Mesenchymal stem cell (in vitro differentiated cells and primary cell): ENCODE measurements at regions not wholly inside any gene's neighbourhood (a gene's known extent, or its start where the extent isn't known, plus 50 kb on each side); places are given as distances from the start of the nearest gene placed in this dataset.

ENCODE experiments used
- DNase-seq: peaks from one replicate; pipeline ENCODE4 v3.0.0-alpha.2; 2013
- H2AFZ ChIP-seq: one replicate; pipeline ENCODE4 v1.6.1; 2013; ENCODE audit warnings: low read depth, mild to moderate bottlenecking, control low read depth, inconsistent platforms, low read length, moderate library complexity
- H2AK5ac ChIP-seq: 2 replicates; pipeline ENCODE4 v1.6.1; 2013; ENCODE audit warnings: low read length, moderate library complexity, mild to moderate bottlenecking, inconsistent platforms; ENCODE audit not compliant: severe bottlenecking
- H2BK120ac ChIP-seq: one replicate; pipeline ENCODE4 v1.6.1; 2013; ENCODE audit warnings: low read depth, mild to moderate bottlenecking, inconsistent platforms, low read length, moderate library complexity
- H2BK12ac ChIP-seq, 2 experiments: one replicate each; pipeline ENCODE4 v1.6.1; 2013; ENCODE audit warnings: inconsistent platforms in 2 of 2, low read length in 2 of 2, mild to moderate bottlenecking in 2 of 2, moderate library complexity in 2 of 2, control low read depth in 1 of 2
- H2BK15ac ChIP-seq: one replicate; pipeline ENCODE4 v1.6.1; 2013; ENCODE audit warnings: mild to moderate bottlenecking, low read depth, inconsistent platforms; ENCODE audit not compliant: poor library complexity, severe bottlenecking
- H2BK5ac ChIP-seq: 2 replicates; pipeline ENCODE4 v1.6.1; 2013; ENCODE audit warnings: low read depth, mild to moderate bottlenecking, low read length, control low read depth, inconsistent platforms; ENCODE audit not compliant: poor library complexity, severe bottlenecking
- H3K14ac ChIP-seq, 2 experiments: one replicate each; pipeline ENCODE4 v1.6.1; 2013; ENCODE audit warnings: inconsistent platforms in 2 of 2, low read length in 2 of 2, control low read depth in 1 of 2, mild to moderate bottlenecking in 1 of 2, moderate library complexity in 1 of 2
- H3K18ac ChIP-seq, 2 experiments: one replicate each; pipeline ENCODE4 v1.6.1; 2013; ENCODE audit warnings: inconsistent platforms in 2 of 2, low read length in 2 of 2, control low read depth in 1 of 2, low read depth in 1 of 2, mild to moderate bottlenecking in 1 of 2
- H3K23ac ChIP-seq, 2 experiments: one replicate each; pipeline ENCODE4 v1.6.1; 2013; ENCODE audit warnings: inconsistent platforms in 2 of 2, low read length in 2 of 2, mild to moderate bottlenecking in 2 of 2, moderate library complexity in 2 of 2, control low read depth in 1 of 2
- H3K27ac ChIP-seq: 2 replicates; pipeline ENCODE4 v1.5.1; 2013; ENCODE audit warnings: mild to moderate bottlenecking, moderate library complexity, low read length, control low read depth, inconsistent platforms; ENCODE audit not compliant: poor library complexity, severe bottlenecking
- H3K27me3 ChIP-seq, 2 experiments: 2 replicates each; pipeline versions ENCODE4 v1.6.1 to v1.7.0; 2013; ENCODE audit warnings: low read length in 2 of 2, mild to moderate bottlenecking in 2 of 2, moderate library complexity in 2 of 2, control low read depth in 1 of 2, inconsistent platforms in 1 of 2; ENCODE audit not compliant: control insufficient read depth in 1 of 2, insufficient read depth in 1 of 2
- H3K36me3 ChIP-seq, 2 experiments: 2 replicates each; pipeline versions ENCODE4 v1.6.1 to v1.7.0; 2013; ENCODE audit warnings: low read length in 2 of 2, control low read depth in 1 of 2, inconsistent platforms in 1 of 2, low read depth in 1 of 2, mild to moderate bottlenecking in 1 of 2; ENCODE audit not compliant: insufficient read depth in 2 of 2, control insufficient read depth in 1 of 2
- H3K4ac ChIP-seq, 2 experiments: one replicate each; pipeline ENCODE4 v1.6.1; 2013; ENCODE audit warnings: inconsistent platforms in 2 of 2, low read length in 2 of 2, mild to moderate bottlenecking in 2 of 2, moderate library complexity in 2 of 2, control low read depth in 1 of 2, low read depth in 1 of 2
- H3K4me1 ChIP-seq: 2 replicates; pipeline ENCODE4 v1.6.1; 2013; ENCODE audit warnings: low read depth, low read length, control low read depth; ENCODE audit not compliant: control insufficient read depth, insufficient read depth
- H3K4me2 ChIP-seq: 2 replicates; pipeline ENCODE4 v1.6.1; 2013; ENCODE audit warnings: low read length, mild to moderate bottlenecking, inconsistent platforms; ENCODE audit not compliant: poor library complexity, severe bottlenecking
- H3K4me3 ChIP-seq, 2 experiments: 2 replicates each; pipeline versions ENCODE4 v1.5.1 to v1.7.0; 2013; ENCODE audit warnings: low read length in 2 of 2, mild to moderate bottlenecking in 2 of 2, control low read depth in 1 of 2, low read depth in 1 of 2; ENCODE audit not compliant: insufficient read depth in 1 of 2
- H3K79me1 ChIP-seq: replicated peaks from 2 replicates; pipeline ENCODE4 v1.6.1; 2013; ENCODE audit warnings: mild to moderate bottlenecking, control low read depth, low read length, inconsistent platforms; ENCODE audit not compliant: poor library complexity, severe bottlenecking
- H3K9ac ChIP-seq: 2 replicates; pipeline ENCODE4 v1.7.0; 2013; ENCODE audit warnings: mild to moderate bottlenecking, low read length, moderate library complexity
- H3K9me3 ChIP-seq: 2 replicates; pipeline ENCODE4 v1.7.0; 2013; ENCODE audit warnings: mild to moderate bottlenecking, low read length; ENCODE audit not compliant: control insufficient read depth
- H4K8ac ChIP-seq: one replicate; pipeline ENCODE4 v1.6.1; 2013; ENCODE audit warnings: inconsistent platforms, mild to moderate bottlenecking, low read length, moderate library complexity
- H4K91ac ChIP-seq: one replicate; pipeline ENCODE4 v1.6.1; 2013; ENCODE audit warnings: mild to moderate bottlenecking, low read length, inconsistent platforms
- WGBS: methylation state at CpG from one replicate; pipeline ENCODE4 v1.1.7; 2013; ENCODE audit warnings: mixed read lengths; 5-methylcytosine and 5-hydroxymethylcytosine counted together

DNA sequence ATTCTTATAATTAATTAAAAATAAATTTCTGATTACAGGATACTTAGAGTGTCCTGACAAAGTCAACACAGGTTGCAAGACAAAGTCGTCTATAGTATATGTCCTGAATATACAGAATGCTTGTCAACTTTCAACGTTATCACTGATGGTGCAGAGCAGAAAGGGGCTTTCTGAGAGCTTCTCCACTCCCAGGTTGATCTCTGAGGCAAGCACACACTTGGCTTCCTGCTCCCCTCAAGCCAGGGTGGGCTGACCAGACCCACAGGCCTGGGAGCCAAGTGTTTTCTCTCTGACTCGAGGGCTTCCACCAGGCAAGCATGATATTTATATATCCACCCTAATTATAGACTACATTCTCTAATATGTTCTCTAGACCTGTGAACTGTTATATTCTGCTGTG lies 448.9 kb downstream of the SH2D4B start:
- Histone ChIP-seq H2BK5ac (no peak overlapping the region), H2BK15ac (no peak overlapping the region), H2BK120ac (no peak overlapping the region), H3K27ac (no peak overlapping the region), H3K14ac (no peak overlapping the region), H3K36me3 (no peaks in the 10 kb centered on the region), H3K18ac (no peak overlapping the region), H3K4me1 (no peaks in the 10 kb centered on the region), H3K4me3 (no peak overlapping the region), H3K27me3 (no peaks in the 10 kb centered on the region), H3K23ac (no peak overlapping the region), H3K9me3 (no peaks in the 10 kb centered on the region), H3K9ac (no peak overlapping the region), H4K91ac (no peak overlapping the region), H2AK5ac (no peak overlapping the region), H3K4ac (no peak overlapping the region), H3K79me1 (no peaks in the 10 kb centered on the region), H4K8ac (no peak overlapping the region), H2AFZ (no peak overlapping the region), H2BK12ac (no peak overlapping the region), H3K4me2 (no peak overlapping the region)
- no peak for DNase-seq
- 69% methylated on average over 2 of the region's 3 CpGs for WGBS

DNA sequence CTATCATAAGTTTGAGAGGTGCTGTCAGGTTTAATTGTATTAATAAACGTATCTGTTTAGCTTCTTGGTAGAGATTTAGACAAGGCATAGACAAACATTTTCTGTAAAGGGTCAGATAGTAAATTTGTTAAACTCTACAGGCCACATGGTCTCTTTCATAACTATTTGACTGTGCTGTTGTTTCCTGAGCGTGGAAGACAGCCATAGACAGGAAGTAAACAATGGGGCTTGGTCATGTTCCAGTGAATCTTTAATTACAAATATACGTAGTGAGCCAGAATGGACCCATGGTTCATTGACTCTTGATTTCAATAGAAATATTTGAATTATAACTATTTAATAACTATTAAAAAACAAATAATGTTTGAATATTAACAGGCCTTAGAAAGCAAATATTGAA lies 451.1 kb downstream of the SH2D4B start:
- H3K36me3 ChIP-seq: no peaks in the 10 kb centered on the region
- WGBS: 64% methylated on average over 2 of the region's 3 CpGs
- no peak overlapping the region for H3K27ac ChIP-seq
- H3K14ac ChIP-seq: no peak overlapping the region
- no peak overlapping the region for H3K18ac ChIP-seq
- no peak overlapping the region for H2BK15ac ChIP-seq
- no peak overlapping the region for H3K9ac ChIP-seq
- no peak overlapping the region for H2BK12ac ChIP-seq
- H3K79me1 ChIP-seq: no peaks in the 10 kb centered on the region
- H2BK120ac ChIP-seq: no peak overlapping the region
- no peak overlapping the region for H2AFZ ChIP-seq
- no peak overlapping the region for H3K4me2 ChIP-seq
- no peak overlapping the region for H3K4ac ChIP-seq
- no peaks in the 10 kb centered on the region for H3K4me1 ChIP-seq
- no peak overlapping the region for H4K91ac ChIP-seq
- no peaks in the 10 kb centered on the region for H3K9me3 ChIP-seq
- no peak overlapping the region for H3K23ac ChIP-seq
- no peak overlapping the region for H2AK5ac ChIP-seq
- no peak for DNase-seq
- H3K4me3 ChIP-seq: no peak overlapping the region
- no peak overlapping the region for H2BK5ac ChIP-seq
- H3K27me3 ChIP-seq: no peaks in the 10 kb centered on the region
- no peak overlapping the region for H4K8ac ChIP-seq

DNA sequence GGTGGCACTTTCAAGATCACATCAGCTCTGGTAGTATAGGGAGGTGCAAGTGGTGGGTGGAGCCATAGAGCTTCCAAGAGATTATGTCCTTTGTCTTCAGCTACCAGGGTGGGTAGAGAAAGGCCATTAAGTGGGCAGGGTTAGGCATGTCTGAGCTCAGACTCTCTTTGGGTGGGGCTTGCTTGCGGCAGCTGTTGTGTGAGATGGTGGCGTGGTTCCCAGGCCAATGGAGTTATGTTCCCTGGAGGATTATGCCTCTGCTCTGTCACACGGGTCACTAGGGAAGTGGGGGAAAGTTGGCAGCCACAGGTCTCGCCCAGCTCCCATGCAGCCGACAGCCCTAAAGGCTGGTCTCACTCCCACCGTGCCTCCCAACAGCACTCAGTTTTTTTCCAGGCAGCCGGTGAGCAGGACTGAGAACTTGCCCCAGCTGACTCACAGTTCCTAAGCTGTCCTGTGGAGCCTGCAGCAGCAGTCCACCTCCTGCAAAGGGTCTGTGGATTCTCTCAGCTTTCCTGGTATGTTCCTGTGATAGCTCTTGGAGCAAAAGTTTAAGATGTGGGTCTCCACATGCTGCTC lies 459.0 kb downstream of the SH2D4B start:
- 85% methylated on average over 7 of the region's 7 CpGs for WGBS
- H3K23ac ChIP-seq: no peak overlapping the region

DNA sequence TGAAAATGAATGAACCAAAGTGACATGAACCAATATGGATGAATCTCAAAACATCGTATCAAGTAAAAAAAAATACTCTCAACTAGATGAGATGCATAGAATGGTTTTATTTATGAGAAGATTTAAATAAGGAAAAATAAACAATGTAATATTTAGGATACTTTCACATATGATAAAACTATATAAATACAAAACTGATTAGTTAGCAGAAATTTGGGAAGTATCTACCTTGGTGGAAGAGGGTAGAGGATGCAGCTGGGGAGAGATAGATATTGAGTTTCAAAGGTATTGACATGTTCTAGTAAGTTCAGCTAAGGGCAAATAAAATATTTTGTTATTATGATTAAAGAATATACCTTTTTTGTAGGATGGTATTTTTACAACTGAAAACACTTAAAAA lies 463.1 kb downstream of the SH2D4B start:
- Histone ChIP-seq H2AFZ (no peak overlapping the region), H2BK5ac (no peak overlapping the region), H4K8ac (no peak overlapping the region), H3K14ac (no peak overlapping the region), H3K36me3 (no peaks in the 10 kb centered on the region), H3K27ac (no peak overlapping the region), H2BK12ac (no peak overlapping the region), H3K4me2 (no peak overlapping the region), H3K79me1 (no peaks in the 10 kb centered on the region), H3K9ac (no peak overlapping the region), H2AK5ac (no peak overlapping the region), H3K9me3 (no peaks in the 10 kb centered on the region), H3K4ac (no peak overlapping the region), H4K91ac (no peak overlapping the region), H2BK15ac (no peak overlapping the region), H3K23ac (no peak overlapping the region), H3K4me3 (no peak overlapping the region), H3K18ac (no peak overlapping the region), H3K4me1 (no peaks in the 10 kb centered on the region), H3K27me3 (no peaks in the 10 kb centered on the region), H2BK120ac (no peak overlapping the region)
- DNase-seq: no peak
- no CpG with 5 or more reads among the region's 1 CpG for WGBS

More for the DNA sequence above, 459.0 kb downstream of the SH2D4B start:
- Histone ChIP-seq H3K4ac (no peak overlapping the region), H3K4me1 (no peaks in the 10 kb centered on the region), H4K91ac (peak overlapping the region; percentile 56), H2BK5ac (no peak overlapping the region), H3K14ac (no peak overlapping the region), H3K79me1 (no peaks in the 10 kb centered on the region), H3K18ac (no peak overlapping the region), H2AFZ (no peak overlapping the region), H4K8ac (no peak overlapping the region), H3K36me3 (no peaks in the 10 kb centered on the region), H3K9ac (no peak overlapping the region), H3K4me2 (no peak overlapping the region), H3K27ac (no peak overlapping the region), H3K9me3 (no peaks in the 10 kb centered on the region), H2BK15ac (no peak overlapping the region), H2AK5ac (no peak overlapping the region), H3K4me3 (no peak overlapping the region), H2BK120ac (no peak overlapping the region), H2BK12ac (no peak overlapping the region), H3K27me3 (no peaks in the 10 kb centered on the region)
- no peak for DNase-seq
